ENCODE measurements at regions not wholly inside any gene's neighbourhood (a gene's known extent, or its start where the extent isn't known, plus 50 kb on each side); places are given as distances from the start of the nearest gene placed in this dataset.

- DNase-seq (no peak), ATAC-seq (no peak)
- intact Hi-C loops (cut with micrococcal nuclease) = no loop called here
- Histone ChIP-seq H3K9ac (ENCODE audit: low read length) (no peak overlapping the region), H3F3A (ENCODE audit: low read length, unreplicated experiment) (no peaks in the 10 kb centered on the region), H2AFZ (ENCODE audit: low read length) (no peak overlapping the region), H3K27ac (ENCODE audit: low read length) (no peak overlapping the region), H3K4me2 (ENCODE audit: low read length) (no peak overlapping the region), H4K20me1 (ENCODE audit: low read length) (no peaks in the 10 kb centered on the region), H3K9me3 (ENCODE audit: low read length) (no peaks in the 10 kb centered on the region), H3K4me3 (ENCODE audit: low read length) (no peak overlapping the region), H3K79me2 (ENCODE audit: low read length) (no peaks in the 10 kb centered on the region), H3K4me1 (ENCODE audit: insufficient read depth, low read length) (no peaks in the 10 kb centered on the region), H3K27me3 (ENCODE audit: low read length) (no peaks in the 10 kb centered on the region), H3K9me2 (replicated peaks; ENCODE audit: low read length) (no peaks in the 10 kb centered on the region), H3K36me3 (ENCODE audit: low read depth, low read length) (no peaks in the 10 kb centered on the region)
- CTCF ChIA-PET = no interaction called here
- TF ChIP-seq EZH2 (IDR thresholded peaks at IDR 0.05; ENCODE audit: low read length, unreplicated experiment) = no peak
- no peak for TF ChIP-seq EZH2phosphoT487 (IDR thresholded peaks at IDR 0.05; ENCODE audit: borderline replicate concordance, low read length)
- TF ChIP-seq CTCF (conservative IDR thresholded peaks at IDR 0.05; ENCODE audit: low read depth, low read length) = no peak
- POLR2A ChIA-PET (ENCODE audit: unreplicated experiment) = no interaction called here
- BruUV-seq (replicated peaks) = no TSS peak
Measured at GRCh38 chr6:147029923-147030322, 174.3 kb upstream of the STXBP5 start.

GRCh38 chr6:147033267-147033666 lies 170.9 kb upstream of the STXBP5 start:
- H3K4me1 ChIP-seq (ENCODE audit: insufficient read depth, low read length) = no peaks in the 10 kb centered on the region
- H3K9ac ChIP-seq (ENCODE audit: low read length) = no peak overlapping the region
- H3K4me3 ChIP-seq (ENCODE audit: low read length) = no peak overlapping the region
- intact Hi-C loops (cut with micrococcal nuclease) = no loop called here
- ChIA-PET POLR2A (ENCODE audit: unreplicated experiment) (interaction anchor here (0.6 to 0.7 kb wide), 2 partner anchors 18 to 53 kb away, joined by 3 read pairs; no protein-coding TSS in a partner anchor), CTCF (no interaction called here)
- H3K9me3 ChIP-seq (ENCODE audit: low read length) = no peaks in the 10 kb centered on the region
- H3K9me2 ChIP-seq (replicated peaks; ENCODE audit: low read length) = no peaks in the 10 kb centered on the region
- no TSS peak for BruUV-seq (replicated peaks)
- no peaks in the 10 kb centered on the region for H3K36me3 ChIP-seq (ENCODE audit: low read depth, low read length)
- H3K79me2 ChIP-seq (ENCODE audit: low read length) = no peaks in the 10 kb centered on the region
- H3K4me2 ChIP-seq (ENCODE audit: low read length) = no peak overlapping the region
- H2AFZ ChIP-seq (ENCODE audit: low read length) = no peak overlapping the region
- no peak overlapping the region for H3K27ac ChIP-seq (ENCODE audit: low read length)
- no peak for TF ChIP-seq EZH2phosphoT487 (IDR thresholded peaks at IDR 0.05; ENCODE audit: borderline replicate concordance, low read length)
- TF ChIP-seq CTCF (conservative IDR thresholded peaks at IDR 0.05; ENCODE audit: low read depth, low read length) = no peak
- no peak for TF ChIP-seq EZH2 (IDR thresholded peaks at IDR 0.05; ENCODE audit: low read length, unreplicated experiment)
- no peak for ATAC-seq
- H3F3A ChIP-seq (ENCODE audit: low read length, unreplicated experiment) = no peaks in the 10 kb centered on the region
- H4K20me1 ChIP-seq (ENCODE audit: low read length) = no peaks in the 10 kb centered on the region
- H3K27me3 ChIP-seq (ENCODE audit: low read length) = no peaks in the 10 kb centered on the region
- DNase-seq = no peak

- Histone ChIP-seq H3K27me3 (ENCODE audit: low read length) (no peaks in the 10 kb centered on the region), H3K79me2 (ENCODE audit: low read length) (no peaks in the 10 kb centered on the region), H3K4me2 (ENCODE audit: low read length) (no peak overlapping the region), H3K9me3 (ENCODE audit: low read length) (no peaks in the 10 kb centered on the region), H3K27ac (ENCODE audit: low read length) (no peak overlapping the region), H3K4me3 (ENCODE audit: low read length) (no peak overlapping the region), H3K4me1 (ENCODE audit: insufficient read depth, low read length) (no peaks in the 10 kb centered on the region), H3F3A (ENCODE audit: low read length, unreplicated experiment) (no peaks in the 10 kb centered on the region), H3K9ac (ENCODE audit: low read length) (no peak overlapping the region), H4K20me1 (ENCODE audit: low read length) (no peaks in the 10 kb centered on the region), H2AFZ (ENCODE audit: low read length) (no peak overlapping the region), H3K36me3 (ENCODE audit: low read depth, low read length) (no peaks in the 10 kb centered on the region), H3K9me2 (replicated peaks; ENCODE audit: low read length) (no peaks in the 10 kb centered on the region)
- no peak for TF ChIP-seq CTCF (conservative IDR thresholded peaks at IDR 0.05; ENCODE audit: low read depth, low read length)
- TF ChIP-seq EZH2phosphoT487 (IDR thresholded peaks at IDR 0.05; ENCODE audit: borderline replicate concordance, low read length) = no peak
- TF ChIP-seq EZH2 (IDR thresholded peaks at IDR 0.05; ENCODE audit: low read length, unreplicated experiment) = no peak
- no TSS peak for BruUV-seq (replicated peaks)
- POLR2A ChIA-PET (ENCODE audit: unreplicated experiment) = no interaction called here
- CTCF ChIA-PET = no interaction called here
- no peak for DNase-seq
- intact Hi-C loops (cut with micrococcal nuclease) = no loop called here
- no peak for ATAC-seq
Measured at GRCh38 chr6:147035886-147036285, 168.3 kb upstream of the STXBP5 start.

Measured in PC-3 (cell line).